Chondrocyte (in vitro differentiated cells): ENCODE measurements at regions not wholly inside any gene's neighbourhood (a gene's known extent, or its start where the extent isn't known, plus 50 kb on each side); places are given as distances from the start of the nearest gene placed in this dataset.

Experiments
- DNase-seq: peaks from one replicate; pipeline ENCODE4 v3.0.0; 2021; ENCODE audit warnings: mixed read lengths, low spot score
- H3K27ac Mint-ChIP-seq: one replicate; pipeline ENCODE4 v1.8.0; 2021; ENCODE audit warnings: mild to moderate bottlenecking, moderate library complexity, mixed read lengths; ENCODE audit not compliant: unreplicated experiment
- H3K27me3 Mint-ChIP-seq: 2 replicates; pipeline ENCODE4 v1.8.0; 2021; ENCODE audit warnings: low read depth, mixed read lengths
- H3K36me3 Mint-ChIP-seq: 2 replicates; pipeline ENCODE4 v1.8.0; 2021; ENCODE audit warnings: low read depth, mixed read lengths
- H3K4me1 Mint-ChIP-seq: 2 replicates; pipeline ENCODE4 v1.8.0; 2021; ENCODE audit warnings: low read depth, mild to moderate bottlenecking, mixed read lengths
- H3K4me3 Mint-ChIP-seq: one replicate; pipeline ENCODE4 v1.8.0; 2021; ENCODE audit warnings: mild to moderate bottlenecking, moderate library complexity, mixed read lengths; ENCODE audit not compliant: unreplicated experiment
- H3K9me3 Mint-ChIP-seq: 2 replicates; pipeline ENCODE4 v1.8.0; 2021; ENCODE audit warnings: low read depth, mixed read lengths
- TF ChIP-seq, protein P1 (sequence below): fragments of 200-600 bp; sonication (generic); IDR thresholded peaks from 2 replicates; pipeline ENCODE4 v1.5.0; 2021; ENCODE audit warnings: antibody characterized with exemption, mild to moderate bottlenecking, moderate library complexity

- no peaks in the 10 kb centered on the region for H3K36me3 Mint-ChIP-seq
- H3K4me3 Mint-ChIP-seq, result no peak overlapping the region
- DNase-seq, result no peak
- H3K27ac Mint-ChIP-seq, result no peak overlapping the region
- TF ChIP-seq, protein P1, sequence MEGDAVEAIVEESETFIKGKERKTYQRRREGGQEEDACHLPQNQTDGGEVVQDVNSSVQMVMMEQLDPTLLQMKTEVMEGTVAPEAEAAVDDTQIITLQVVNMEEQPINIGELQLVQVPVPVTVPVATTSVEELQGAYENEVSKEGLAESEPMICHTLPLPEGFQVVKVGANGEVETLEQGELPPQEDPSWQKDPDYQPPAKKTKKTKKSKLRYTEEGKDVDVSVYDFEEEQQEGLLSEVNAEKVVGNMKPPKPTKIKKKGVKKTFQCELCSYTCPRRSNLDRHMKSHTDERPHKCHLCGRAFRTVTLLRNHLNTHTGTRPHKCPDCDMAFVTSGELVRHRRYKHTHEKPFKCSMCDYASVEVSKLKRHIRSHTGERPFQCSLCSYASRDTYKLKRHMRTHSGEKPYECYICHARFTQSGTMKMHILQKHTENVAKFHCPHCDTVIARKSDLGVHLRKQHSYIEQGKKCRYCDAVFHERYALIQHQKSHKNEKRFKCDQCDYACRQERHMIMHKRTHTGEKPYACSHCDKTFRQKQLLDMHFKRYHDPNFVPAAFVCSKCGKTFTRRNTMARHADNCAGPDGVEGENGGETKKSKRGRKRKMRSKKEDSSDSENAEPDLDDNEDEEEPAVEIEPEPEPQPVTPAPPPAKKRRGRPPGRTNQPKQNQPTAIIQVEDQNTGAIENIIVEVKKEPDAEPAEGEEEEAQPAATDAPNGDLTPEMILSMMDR, result no peak
- H3K27me3 Mint-ChIP-seq, result no peaks in the 10 kb centered on the region
- H3K9me3 Mint-ChIP-seq, result peaks cover 19% of the 10 kb centered on the region
- no peaks in the 10 kb centered on the region for H3K4me1 Mint-ChIP-seq
Observed at GRCh38 chr10:8539056-8539455, 484.6 kb downstream of the GATA3 start.

DNA sequence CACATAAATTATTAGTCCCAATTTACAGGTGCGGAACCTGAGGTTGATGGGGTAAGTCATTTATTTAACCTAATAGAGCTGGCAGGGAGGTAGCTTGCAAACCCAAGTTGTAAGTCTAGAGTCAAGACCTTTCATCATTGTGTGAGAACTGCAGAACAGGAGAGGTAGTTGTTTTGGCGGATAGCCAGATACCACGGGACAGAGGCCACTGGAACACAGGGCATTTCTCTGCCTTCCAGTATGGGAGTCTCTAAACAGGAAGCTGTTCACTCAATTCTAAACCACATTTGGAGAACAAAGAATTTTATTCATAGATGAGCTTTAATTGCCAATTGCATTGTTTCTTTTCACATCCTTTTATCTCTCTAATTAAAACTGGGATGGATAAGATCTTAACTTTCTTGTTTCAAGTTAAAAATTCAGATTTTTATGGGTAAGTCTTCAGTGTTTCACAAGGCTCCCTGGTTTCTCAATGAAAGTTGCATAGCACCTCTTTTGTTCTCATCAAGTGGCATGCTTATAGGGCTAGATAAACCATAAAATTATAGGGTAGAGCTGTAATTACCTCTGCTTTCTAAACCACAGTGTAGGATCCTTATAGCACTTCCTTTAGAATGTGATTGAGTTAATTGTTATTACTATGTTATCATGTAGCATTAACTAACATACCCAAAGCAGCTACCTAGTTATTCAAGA lies 489.0 kb downstream of the GATA3 start:
- H3K36me3 Mint-ChIP-seq, result no peaks in the 10 kb centered on the region
- no peaks in the 10 kb centered on the region for H3K4me1 Mint-ChIP-seq
- TF ChIP-seq, protein P1, result no peak
- no peak overlapping the region for H3K27ac Mint-ChIP-seq
- peaks cover 28% of the 10 kb centered on the region for H3K9me3 Mint-ChIP-seq
- no peak overlapping the region for H3K4me3 Mint-ChIP-seq
- H3K27me3 Mint-ChIP-seq, result no peaks in the 10 kb centered on the region
- no peak for DNase-seq

- Mint-ChIP-seq H3K9me3 (peaks cover 33% of the 10 kb centered on the region), H3K27ac (no peak overlapping the region), H3K4me3 (no peak overlapping the region), H3K27me3 (no peaks in the 10 kb centered on the region), H3K36me3 (no peaks in the 10 kb centered on the region), H3K4me1 (no peaks in the 10 kb centered on the region)
- DNase-seq, result no peak
- TF ChIP-seq, protein P1, result no peak
Observed at GRCh38 chr10:8544057-8544380, 489.5 kb downstream of the GATA3 start.

DNA sequence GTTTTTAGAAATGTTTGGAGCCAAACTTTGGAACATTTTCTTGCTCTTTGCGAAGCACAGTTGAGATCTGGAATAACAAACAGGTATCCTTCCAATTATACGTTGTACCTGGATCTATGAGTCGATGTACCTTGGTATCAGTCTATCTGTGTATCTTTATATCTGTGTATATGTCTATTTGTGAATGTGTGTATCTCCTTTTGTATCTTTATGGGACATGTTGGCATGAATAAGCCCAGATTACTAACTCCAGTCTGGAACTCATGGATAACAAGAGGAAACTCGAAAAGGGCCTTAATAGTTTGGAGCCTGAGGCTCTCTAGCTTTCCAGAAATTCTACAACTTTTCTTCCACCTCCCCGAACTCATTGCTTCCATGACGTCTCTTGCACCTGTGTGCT lies 490.0 kb downstream of the GATA3 start:
- Mint-ChIP-seq H3K9me3 (peaks cover 35% of the 10 kb centered on the region), H3K4me1 (no peaks in the 10 kb centered on the region), H3K27ac (no peak overlapping the region), H3K27me3 (no peaks in the 10 kb centered on the region), H3K4me3 (no peak overlapping the region), H3K36me3 (no peaks in the 10 kb centered on the region)
- TF ChIP-seq, protein P1, result no peak
- DNase-seq, result no peak

DNA sequence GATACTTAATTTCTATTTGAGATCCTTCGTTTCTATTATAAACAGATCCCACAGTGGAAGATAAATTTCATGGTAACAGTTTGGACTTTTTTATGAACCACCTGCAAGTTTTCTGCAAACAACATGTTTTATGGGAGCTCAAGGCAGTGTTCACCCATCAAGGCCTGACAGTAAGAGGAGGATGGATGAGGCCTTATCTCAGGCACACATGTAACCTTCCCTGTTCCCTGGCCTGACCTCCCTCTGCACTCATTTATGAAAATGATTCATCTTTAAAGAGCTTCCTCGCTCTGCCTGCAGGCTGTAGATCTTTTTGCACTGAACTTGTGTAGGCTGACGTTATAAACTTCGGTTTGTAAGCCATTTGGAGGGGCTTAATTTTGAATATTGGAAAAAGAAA lies 500.1 kb downstream of the GATA3 start:
- Mint-ChIP-seq H3K27ac (no peak overlapping the region), H3K36me3 (no peaks in the 10 kb centered on the region), H3K27me3 (no peaks in the 10 kb centered on the region), H3K9me3 (peaks cover 12% of the 10 kb centered on the region), H3K4me1 (no peaks in the 10 kb centered on the region), H3K4me3 (no peak overlapping the region)
- TF ChIP-seq, protein P1, result no peak
- DNase-seq, result no peak
